ENCODE measurements at regions not wholly inside any gene's neighbourhood (a gene's known extent, or its start where the extent isn't known, plus 50 kb on each side); places are given as distances from the start of the nearest gene placed in this dataset.

DNA sequence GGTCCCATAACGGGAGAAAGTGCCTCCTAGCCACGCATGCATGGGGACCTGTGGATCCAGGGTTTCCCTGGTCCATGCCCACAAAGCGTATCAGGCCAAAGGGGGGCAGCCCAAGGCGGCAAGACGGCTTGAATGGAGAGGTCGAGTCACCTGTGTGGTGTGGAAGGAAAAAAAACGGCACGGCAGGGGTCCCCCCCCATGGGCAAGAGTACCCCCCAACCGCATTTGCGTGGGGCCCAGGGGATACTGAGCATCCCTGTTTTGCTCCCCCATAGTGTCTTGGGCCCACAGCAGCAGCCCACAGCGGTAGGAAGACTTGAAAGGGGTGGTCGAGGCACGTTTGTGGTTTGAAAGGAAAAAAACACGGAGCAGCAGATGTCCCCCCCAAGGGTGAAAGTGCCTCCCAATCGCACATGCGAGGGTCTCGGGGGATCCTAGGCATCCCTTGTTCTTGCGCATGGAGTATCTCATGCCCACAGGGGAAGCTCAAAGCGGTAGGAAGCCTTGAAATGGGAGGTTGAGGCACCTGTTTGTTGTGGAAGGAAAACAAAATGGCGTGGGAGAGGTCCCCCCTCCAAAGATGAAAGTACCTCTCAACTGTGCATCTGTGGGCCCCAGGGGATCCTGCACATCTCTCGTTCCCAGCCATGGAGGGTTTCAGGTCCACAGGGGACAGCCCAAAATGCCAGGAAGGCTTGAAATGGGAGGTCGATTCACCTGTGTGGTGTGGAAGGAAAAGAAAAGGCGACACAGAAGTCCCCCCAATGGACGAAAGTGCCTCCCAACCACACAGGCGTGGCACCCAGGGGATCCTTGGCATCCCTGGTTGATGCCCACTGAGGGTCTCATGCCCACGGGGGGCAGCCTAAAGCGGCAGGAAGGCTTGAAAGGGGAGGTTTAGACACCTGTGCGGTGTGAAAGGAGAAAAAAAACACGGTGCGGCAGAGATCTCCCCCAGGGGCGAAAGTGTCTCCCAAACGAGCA, 577.5 kb downstream of the ALG10 start:
- no peak for TF ChIP-seq EP300 (IDR thresholded peaks at IDR 0.05; ENCODE audit: low read depth)
- TF ChIP-seq, protein P1, sequence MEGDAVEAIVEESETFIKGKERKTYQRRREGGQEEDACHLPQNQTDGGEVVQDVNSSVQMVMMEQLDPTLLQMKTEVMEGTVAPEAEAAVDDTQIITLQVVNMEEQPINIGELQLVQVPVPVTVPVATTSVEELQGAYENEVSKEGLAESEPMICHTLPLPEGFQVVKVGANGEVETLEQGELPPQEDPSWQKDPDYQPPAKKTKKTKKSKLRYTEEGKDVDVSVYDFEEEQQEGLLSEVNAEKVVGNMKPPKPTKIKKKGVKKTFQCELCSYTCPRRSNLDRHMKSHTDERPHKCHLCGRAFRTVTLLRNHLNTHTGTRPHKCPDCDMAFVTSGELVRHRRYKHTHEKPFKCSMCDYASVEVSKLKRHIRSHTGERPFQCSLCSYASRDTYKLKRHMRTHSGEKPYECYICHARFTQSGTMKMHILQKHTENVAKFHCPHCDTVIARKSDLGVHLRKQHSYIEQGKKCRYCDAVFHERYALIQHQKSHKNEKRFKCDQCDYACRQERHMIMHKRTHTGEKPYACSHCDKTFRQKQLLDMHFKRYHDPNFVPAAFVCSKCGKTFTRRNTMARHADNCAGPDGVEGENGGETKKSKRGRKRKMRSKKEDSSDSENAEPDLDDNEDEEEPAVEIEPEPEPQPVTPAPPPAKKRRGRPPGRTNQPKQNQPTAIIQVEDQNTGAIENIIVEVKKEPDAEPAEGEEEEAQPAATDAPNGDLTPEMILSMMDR (IDR thresholded peaks at IDR 0.05), result no peak
- no peak for TF ChIP-seq POLR2AphosphoS5 (IDR thresholded peaks at IDR 0.05)
- TF ChIP-seq POLR2A (IDR thresholded peaks at IDR 0.05), result no peak
- Histone ChIP-seq H3K4me3 (no peak overlapping the region), H3K36me3 (no peaks in the 10 kb centered on the region), H3K27me3 (no peaks in the 10 kb centered on the region), H3K27ac (no peak overlapping the region), H3K9me3 (peaks cover 28 to 77% of the 10 kb centered on the region in 2 donors), H3K4me1 (no peaks in the 10 kb centered on the region)
- intact Hi-C loops (cut with DNase I; ENCODE audit: low total_unique reads), result no loop called here
- no peak for DNase-seq
- 74 to 75% methylated on average over 10 to 32 of the region's 32 CpGs for WGBS, 2 donors (ENCODE audit: low coverage in 1 of 2)
- in situ Hi-C loops (cut with MboI; ENCODE audit: low pct_ligation_motif_present in 1 of 4, low pct_unique_long_range_greater_than_20kb in 1 of 4, low sequenced_read_pairs in 3 of 4), result no loop called here

DNA sequence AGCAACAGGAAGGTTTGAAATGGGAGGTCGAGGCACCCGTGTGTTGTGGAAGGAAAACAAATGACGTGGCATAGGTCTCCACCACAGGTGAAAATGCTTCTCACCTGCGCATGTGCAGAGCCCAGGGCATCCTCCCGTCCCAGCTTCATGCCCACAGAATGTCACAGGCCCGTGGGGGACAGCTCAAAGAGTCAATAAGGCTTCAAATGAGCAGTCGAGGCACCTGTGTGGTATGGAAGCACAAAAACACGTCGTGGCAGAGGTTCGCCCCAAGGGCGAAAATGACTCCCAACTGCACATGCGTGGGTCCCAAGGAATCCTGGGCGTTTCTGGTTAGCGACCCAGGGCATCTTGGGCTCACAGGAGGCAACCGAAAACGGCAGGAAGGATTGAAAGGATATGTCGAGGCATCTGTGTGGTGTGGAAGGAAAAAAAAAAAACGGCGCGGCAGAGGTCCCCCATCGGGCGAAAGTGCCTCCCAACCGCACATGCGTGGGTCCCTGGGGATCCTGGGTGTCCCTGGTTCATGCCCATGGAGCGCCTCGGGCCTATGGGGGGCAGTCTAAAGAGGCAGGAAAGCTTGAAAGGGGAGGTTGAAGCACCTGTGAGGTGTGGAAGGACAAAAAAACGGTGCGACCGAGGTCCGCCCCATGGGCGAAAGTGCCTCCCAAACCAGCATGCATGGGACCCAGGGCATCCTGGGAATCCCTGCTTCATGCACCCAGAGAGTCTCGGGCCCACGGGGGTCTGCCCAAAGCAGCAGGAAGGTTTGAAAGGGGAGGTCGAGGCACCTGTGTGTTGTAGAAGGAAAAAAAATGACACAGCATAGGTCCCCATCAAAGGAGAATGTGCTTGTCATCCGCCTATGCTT, 578.5 kb downstream of the ALG10 start:
- Histone ChIP-seq H3K9me3 (peaks cover 24 to 76% of the 10 kb centered on the region in 2 donors), H3K4me3 (no peak overlapping the region), H3K27ac (no peak overlapping the region), H3K4me1 (no peaks in the 10 kb centered on the region), H3K27me3 (no peaks in the 10 kb centered on the region), H3K36me3 (no peaks in the 10 kb centered on the region)
- TF ChIP-seq EP300 (IDR thresholded peaks at IDR 0.05; ENCODE audit: low read depth) (no peak), POLR2AphosphoS5 (IDR thresholded peaks at IDR 0.05) (no peak), POLR2A (IDR thresholded peaks at IDR 0.05) (no peak)
- TF ChIP-seq, protein P1 (IDR thresholded peaks at IDR 0.05), result no peak
- no peak for DNase-seq
- in situ Hi-C loops (cut with MboI; ENCODE audit: low pct_ligation_motif_present in 1 of 4, low pct_unique_long_range_greater_than_20kb in 1 of 4, low sequenced_read_pairs in 3 of 4), result no loop called here
- intact Hi-C loops (cut with DNase I; ENCODE audit: low total_unique reads), result no loop called here
- 71 to 76% methylated on average over 5 to 35 of the region's 35 CpGs for WGBS, 2 donors (ENCODE audit: low coverage in 1 of 2)

DNA sequence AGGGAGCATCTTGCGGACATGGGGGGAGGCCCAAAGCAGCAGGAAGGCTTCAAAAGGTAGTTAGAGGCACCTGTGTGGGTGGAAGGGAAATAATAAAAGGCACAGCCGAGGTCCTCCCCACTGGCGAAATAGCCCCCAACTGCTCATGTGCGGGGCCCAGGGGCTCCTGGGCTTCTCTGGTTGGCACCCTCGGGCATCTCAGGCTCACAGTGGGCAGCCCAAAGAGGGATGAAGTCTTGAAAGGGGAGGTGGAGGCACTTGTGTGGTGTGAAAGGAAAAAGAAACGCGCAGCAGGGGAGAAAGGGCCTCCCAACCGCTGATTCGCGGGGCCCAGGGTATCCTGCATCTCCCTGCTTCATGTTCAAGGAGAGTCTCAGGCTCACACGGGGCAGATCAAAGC, 579.4 kb downstream of the ALG10 start:
- TF ChIP-seq EP300 (IDR thresholded peaks at IDR 0.05; ENCODE audit: low read depth), result no peak
- in situ Hi-C loops (cut with MboI; ENCODE audit: low pct_ligation_motif_present in 1 of 4, low pct_unique_long_range_greater_than_20kb in 1 of 4, low sequenced_read_pairs in 3 of 4), result no loop called here
- Histone ChIP-seq H3K36me3 (no peaks in the 10 kb centered on the region), H3K9me3 (peaks cover 24 to 76% of the 10 kb centered on the region in 2 donors), H3K4me1 (no peaks in the 10 kb centered on the region), H3K27ac (no peak overlapping the region), H3K27me3 (no peaks in the 10 kb centered on the region), H3K4me3 (no peak overlapping the region)
- intact Hi-C loops (cut with DNase I; ENCODE audit: low total_unique reads), result no loop called here
- WGBS, 2 donors (ENCODE audit: low coverage in 1 of 2), result 70 to 73% methylated on average over 7 to 11 of the region's 11 CpGs
- DNase-seq, result no peak

DNA sequence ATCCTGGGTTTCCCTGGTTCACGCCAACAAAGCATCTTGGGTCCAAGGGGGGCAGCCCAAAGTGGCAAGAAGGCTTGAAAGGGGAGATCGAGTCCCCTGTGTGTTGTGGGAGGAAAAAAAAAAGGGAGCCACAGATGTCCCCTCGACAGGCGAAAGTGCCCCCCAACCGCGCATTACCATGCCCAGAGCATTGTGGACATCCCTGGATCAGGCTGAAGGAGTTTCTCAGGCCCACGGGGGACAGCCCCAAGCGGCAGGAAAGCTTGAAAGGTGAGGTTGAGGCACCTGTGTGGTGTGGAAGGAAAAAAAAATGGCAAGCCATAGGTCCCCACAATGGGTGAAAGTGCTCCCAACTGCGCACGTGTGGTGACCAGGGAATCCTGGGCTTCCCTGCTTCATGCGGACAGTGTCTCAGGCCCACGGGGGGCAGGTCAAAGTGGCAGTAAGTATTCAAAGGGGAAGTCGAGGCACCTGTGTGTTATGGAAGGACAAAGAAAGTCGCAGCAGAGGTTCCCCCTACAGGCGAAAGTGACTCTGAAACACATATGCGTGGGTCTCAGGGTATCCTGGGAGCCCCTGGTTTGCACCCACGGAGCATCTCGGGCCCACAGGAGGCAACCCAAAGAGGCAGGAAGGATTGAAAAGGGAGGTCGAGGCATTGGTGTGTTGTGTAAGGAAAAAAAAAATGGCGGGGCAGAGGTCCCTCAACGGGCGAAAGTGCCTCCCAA, 580.1 kb downstream of the ALG10 start:
- Histone ChIP-seq H3K36me3 (no peaks in the 10 kb centered on the region), H3K27me3 (no peaks in the 10 kb centered on the region), H3K9me3 (peaks cover 26 to 74% of the 10 kb centered on the region in 2 donors), H3K4me3 (no peak overlapping the region), H3K27ac (no peak overlapping the region), H3K4me1 (no peaks in the 10 kb centered on the region)
- intact Hi-C loops (cut with DNase I; ENCODE audit: low total_unique reads), result no loop called here
- DNase-seq, result no peak
- whole genome bisulfite sequencing, 2 donors (ENCODE audit: low coverage in 1 of 2), result 53 to 79% methylated on average over 6 to 22 of the region's 22 CpGs
- TF ChIP-seq EP300 (IDR thresholded peaks at IDR 0.05; ENCODE audit: low read depth), result no peak
- TF ChIP-seq, protein P1 (IDR thresholded peaks at IDR 0.05), result no peak
- no peak for TF ChIP-seq POLR2A (IDR thresholded peaks at IDR 0.05)
- no peak for TF ChIP-seq POLR2AphosphoS5 (IDR thresholded peaks at IDR 0.05)
- in situ Hi-C loops (cut with MboI; ENCODE audit: low pct_ligation_motif_present in 1 of 4, low pct_unique_long_range_greater_than_20kb in 1 of 4, low sequenced_read_pairs in 3 of 4), result no loop called here
